IMR-90 (cell line): ENCODE measurements at regions not wholly inside any gene's neighbourhood (a gene's known extent, or its start where the extent isn't known, plus 50 kb on each side); places are given as distances from the start of the nearest gene placed in this dataset.

ENCODE experiments used
- ATAC-seq: fragments of 200-7000 bp; cut with Tn5 transposase; 2 replicates; pipeline ENCODE4 v1.9.1; 2020; ENCODE audit warnings: low read depth, mild to moderate bottlenecking, moderate library complexity
- BruUV-seq: library from RNA; stranded (reverse); fragments of 400-500 nt; replicated peaks from 2 replicates; lab custom pipeline; 2021; lab: Mats Ljungman, UMichigan
- CTCF ChIA-PET: fragments of 300-600 bp; formaldehyde crosslinking; extraction: SDS; loops from one replicate; lab custom pipeline; 2021; ENCODE audit warnings: antibody characterized with exemption; lab: Yijun Ruan, JAX
- POLR2A ChIA-PET: fragments of 300-600 bp; sonication (Branson Sonifier 250); formaldehyde crosslinking; loops from one replicate; lab custom pipeline; 2022; ENCODE audit warnings: antibody characterized with exemption; ENCODE audit not compliant: unreplicated experiment; lab: Charles Lee
- DNase-seq: peaks from one replicate; pipeline ENCODE4 v3.0.0; 2013
- H2AFZ ChIP-seq: replicated peaks from 2 replicates; pipeline ENCODE3; 2013; ENCODE audit warnings: low read length, mild to moderate bottlenecking; ENCODE audit not compliant: poor library complexity
- H2AK5ac ChIP-seq: 2 replicates; pipeline ENCODE4 v1.6.1; 2013; ENCODE audit warnings: low read depth, low read length, inconsistent platforms
- H2AK9ac ChIP-seq: replicated peaks from 2 replicates; pipeline ENCODE3; 2013; ENCODE audit warnings: mild to moderate bottlenecking, low read depth, low read length, moderate library complexity; ENCODE audit not compliant: poor library complexity
- H2BK120ac ChIP-seq: 2 replicates; pipeline ENCODE4 v1.6.1; 2013; ENCODE audit warnings: low read depth, low read length, inconsistent platforms
- H2BK15ac ChIP-seq: 3 replicates; pipeline ENCODE4 v1.6.1; 2013; ENCODE audit warnings: low read depth, low read length, inconsistent platforms
- H2BK20ac ChIP-seq: 2 replicates; pipeline ENCODE4 v1.6.1; 2013; ENCODE audit warnings: low read depth, mild to moderate bottlenecking, inconsistent platforms, low read length, moderate library complexity
- H2BK5ac ChIP-seq: 2 replicates; pipeline ENCODE4 v1.6.1; 2013; ENCODE audit warnings: mild to moderate bottlenecking, low read depth, low read length, inconsistent platforms; ENCODE audit not compliant: poor library complexity, severe bottlenecking
- H3K14ac ChIP-seq: replicated peaks from 2 replicates; pipeline ENCODE4 v1.6.1; 2013; ENCODE audit warnings: low read depth, low read length, inconsistent platforms
- H3K18ac ChIP-seq: 2 replicates; pipeline ENCODE4 v1.6.1; 2013; ENCODE audit warnings: low read depth, low read length, control low read depth
- H3K23ac ChIP-seq: 2 replicates; pipeline ENCODE4 v1.6.1; 2013; ENCODE audit warnings: low read depth, low read length, inconsistent platforms
- H3K27ac ChIP-seq: 2 replicates; pipeline ENCODE4 v1.5.1; 2013; ENCODE audit warnings: mild to moderate bottlenecking, control low read depth, low read length; ENCODE audit not compliant: insufficient read depth
- H3K27me3 ChIP-seq: 2 replicates; pipeline ENCODE4 v1.6.1; 2013; ENCODE audit warnings: low read length; ENCODE audit not compliant: control insufficient read depth, insufficient read depth
- H3K36me3 ChIP-seq: 2 replicates; pipeline ENCODE4 v1.6.1; 2013; ENCODE audit warnings: low read length, mixed read lengths; ENCODE audit not compliant: control insufficient read depth, insufficient read depth
- H3K4ac ChIP-seq: 2 replicates; pipeline ENCODE4 v1.6.1; 2013; ENCODE audit warnings: low read depth, low read length, inconsistent platforms
- H3K4me1 ChIP-seq: 2 replicates; pipeline ENCODE4 v1.6.1; 2013; ENCODE audit warnings: low read length, mixed read lengths; ENCODE audit not compliant: control insufficient read depth, insufficient read depth
- H3K4me2 ChIP-seq: 2 replicates; pipeline ENCODE4 v1.6.1; 2013; ENCODE audit warnings: low read depth, mild to moderate bottlenecking, control low read depth, low read length, moderate library complexity
- H3K4me3 ChIP-seq: 2 replicates; pipeline ENCODE4 v1.5.1; 2013; ENCODE audit warnings: low read depth, mild to moderate bottlenecking, control low read depth, low read length, moderate library complexity; ENCODE audit not compliant: insufficient read depth
- H3K56ac ChIP-seq: 2 replicates; pipeline ENCODE4 v1.6.1; 2013; ENCODE audit warnings: low read length, inconsistent platforms; ENCODE audit not compliant: insufficient read depth; ENCODE audit errors: extremely low read depth
- H3K79me1 ChIP-seq, 2 experiments: 2 replicates each; pipeline ENCODE4 v1.6.1; 2013; ENCODE audit warnings: low read length in 2 of 2, inconsistent platforms in 1 of 2, low read depth in 1 of 2
- H3K9ac ChIP-seq: 2 replicates; pipeline ENCODE4 v1.6.1; 2013; ENCODE audit warnings: low read depth, low read length, control low read depth
- H3K9me1 ChIP-seq: 2 replicates; pipeline ENCODE4 v1.6.1; 2013; ENCODE audit warnings: low read length, inconsistent platforms; ENCODE audit not compliant: insufficient read depth
- H3K9me3 ChIP-seq: 2 replicates; pipeline ENCODE4 v1.6.1; 2013; ENCODE audit warnings: low read length; ENCODE audit not compliant: control insufficient read depth, insufficient read depth
- H4K20me1 ChIP-seq: 2 replicates; pipeline ENCODE4 v1.6.1; 2013; ENCODE audit warnings: low read length, inconsistent platforms; ENCODE audit not compliant: insufficient read depth
- H4K5ac ChIP-seq: 2 replicates; pipeline ENCODE4 v1.6.1; 2013; ENCODE audit warnings: mild to moderate bottlenecking, low read depth, low read length, control low read depth
- H4K8ac ChIP-seq, 2 experiments: 2 replicates each; pipeline ENCODE4 v1.6.1; 2013; ENCODE audit warnings: low read depth in 2 of 2, low read length in 2 of 2, control low read depth in 1 of 2, inconsistent platforms in 1 of 2
- H4K91ac ChIP-seq: 2 replicates; pipeline ENCODE4 v1.6.1; 2013; ENCODE audit warnings: low read depth, low read length, inconsistent platforms; ENCODE audit not compliant: insufficient read depth
- CEBPB ChIP-seq: IDR thresholded peaks from 2 replicates; pipeline ENCODE4 v1.6.1; 2012; ENCODE audit warnings: low read depth, low read length, improper control_type of control experiment
- MAFK ChIP-seq: IDR thresholded peaks from 2 replicates; pipeline ENCODE4 v1.6.1; 2012; ENCODE audit warnings: low read depth, low read length, improper control_type of control experiment
- MAZ ChIP-seq: IDR thresholded peaks from 2 replicates; pipeline ENCODE4 v1.6.1; 2012; ENCODE audit warnings: low read depth, mild to moderate bottlenecking, low read length, improper control_type of control experiment, moderate library complexity, borderline replicate concordance
- MXI1 ChIP-seq: IDR thresholded peaks from 2 replicates; pipeline ENCODE4 v1.6.1; 2012; ENCODE audit warnings: low read depth, mild to moderate bottlenecking, low read length, moderate library complexity, borderline replicate concordance
- RAD21 ChIP-seq: IDR thresholded peaks from 2 replicates; pipeline ENCODE4 v1.6.1; 2012; ENCODE audit warnings: low read length, improper control_type of control experiment
- SMC3 ChIP-seq: fragments of 150-350 bp; IDR thresholded peaks from 2 replicates; pipeline ENCODE4 v1.6.1; 2016; ENCODE audit warnings: low read depth, mild to moderate bottlenecking, antibody characterized with exemption, low read length, moderate library complexity
- WGBS, 2 experiments: methylation state at CpG; one replicate each; pipeline versions ENCODE4 v1.1.5 to v1.1.7; 2013; ENCODE audit warnings: missing lambda C conversion rate in 2 of 2; ENCODE audit not compliant: insufficient read length in 1 of 2; ENCODE audit errors: extremely low coverage in 2 of 2; 5-methylcytosine and 5-hydroxymethylcytosine counted together
- dilution Hi-C: fragments of 300-500 bp; cut with HindIII; formaldehyde crosslinking; loops from one replicate; pipeline ENCODE4 v1.14.3; 2018; ENCODE audit warnings: low sequenced_read_pairs; ENCODE audit not compliant: unreplicated experiment
- in situ Hi-C: fragments of 300-500 bp; cut with MboI; formaldehyde crosslinking; loops from 3 replicates; pipeline ENCODE4 v1.14.3; 2019; ENCODE audit warnings: low sequenced_read_pairs, inconsistent platforms, mixed read lengths
- intact Hi-C: fragments of 100-400 bp; cut with micrococcal nuclease; formaldehyde crosslinking; loops from 2 replicates; pipeline ENCODE4 v1.10.0; 2022

GRCh38 chr4:164482092-164482404 lies 271.9 kb upstream of the SMIM31 start:
- BruUV-seq, result no TSS peak

More at GRCh38 chr4:164482092-164482404, 271.9 kb upstream of the SMIM31 start:
- Histone ChIP-seq H2AFZ (no peak overlapping the region), H3K4ac (no peak overlapping the region), H2BK120ac (no peak overlapping the region), H3K14ac (no peak overlapping the region), H2BK20ac (no peak overlapping the region), H3K9me1 (no peaks in the 10 kb centered on the region), H3K56ac (no peak overlapping the region), H3K4me2 (no peak overlapping the region), H3K36me3 (no peaks in the 10 kb centered on the region), H3K23ac (no peak overlapping the region), H3K9me3 (peaks cover 13% of the 10 kb centered on the region), H3K9ac (no peak overlapping the region), H4K20me1 (no peaks in the 10 kb centered on the region), H3K4me3 (no peak overlapping the region), H3K27me3 (no peaks in the 10 kb centered on the region), H2BK15ac (no peak overlapping the region), H3K27ac (no peak overlapping the region), H2BK5ac (no peak overlapping the region), H4K8ac (no peak overlapping the region), H3K79me1 (no peaks in the 10 kb centered on the region), H4K91ac (no peak overlapping the region), H2AK9ac (no peak overlapping the region), H4K5ac (no peak overlapping the region), H3K18ac (no peak overlapping the region), H3K4me1 (no peaks in the 10 kb centered on the region), H2AK5ac (no peak overlapping the region)
- no peak for DNase-seq
- dilution Hi-C loops, result no loop called here
- intact Hi-C loops, result no loop called here
- CTCF ChIA-PET, result no interaction called here
- POLR2A ChIA-PET, result interaction anchor here (0.7 kb wide), 1 partner anchor 393 kb away, joined by 9 read pairs; no protein-coding TSS in a partner anchor
- ATAC-seq, result no peak
- WGBS, 2 experiments, result no CpG with 5 or more reads among the region's 4 CpGs
- TF ChIP-seq MXI1, result no peak
- no peak for TF ChIP-seq MAFK
- TF ChIP-seq RAD21, result no peak
- TF ChIP-seq CEBPB, result no peak
- TF ChIP-seq SMC3, result no peak
- TF ChIP-seq MAZ, result no peak
- in situ Hi-C loops, result no loop called here
